ENCODE measurements at regions not wholly inside any gene's neighbourhood (a gene's known extent, or its start where the extent isn't known, plus 50 kb on each side); places are given as distances from the start of the nearest gene placed in this dataset.
A peak's percentile ranks its signal among the peaks of the same experiment; 100 is the strongest.

DNA sequence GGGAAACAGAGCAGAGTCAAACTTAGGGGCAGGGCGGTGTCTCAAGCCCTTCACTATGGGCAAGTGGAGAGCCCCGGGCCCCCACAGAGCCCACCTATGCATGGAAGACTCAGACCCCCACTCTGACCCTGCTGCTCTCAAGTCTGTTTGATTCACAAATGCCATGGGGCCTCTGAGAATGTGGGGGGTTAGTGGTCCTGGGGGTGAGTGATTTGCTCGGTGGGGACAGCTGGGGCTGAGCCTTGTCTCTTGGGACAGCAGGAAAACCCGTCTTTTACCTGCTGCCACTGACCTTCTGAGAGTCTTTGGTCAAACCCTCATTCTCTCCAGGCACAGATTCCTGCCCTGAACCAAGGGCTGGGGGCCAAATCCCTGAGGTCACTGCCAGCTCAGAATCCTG lies 201.0 kb upstream of the RTL1 start:
- Histone ChIP-seq H3K4me3 (no peak overlapping the region), H3K27ac (replicated peaks in 1 of 4) (no peak overlapping the region), H3K36me3 (no peaks in the 10 kb centered on the region), H3K9me3 (peaks cover 0 to 16% (median 9%) of the 10 kb centered on the region in 4 donors), H3K27me3 (peaks cover 0 to 19% (median 0%) of the 10 kb centered on the region in 4 donors), H3K4me1 (no peaks in the 10 kb centered on the region)
- intact Hi-C loops (cut with DNase I) = no loop called here
- peak; percentile 70 for DNase-seq (ENCODE audit: extremely low spot score)
- WGBS = 83% methylated on average over 2 of the region's 4 CpGs
- TF ChIP-seq POLR2AphosphoS5 (IDR thresholded peaks at IDR 0.05) (no peak), EP300 (IDR thresholded peaks at IDR 0.05) (no peak), CTCF (IDR thresholded peaks at IDR 0.05) (no peak), POLR2A (IDR thresholded peaks at IDR 0.05; ENCODE audit: low read depth) (no peak)

GRCh38 chr14:101105045-101105444 lies 201.5 kb upstream of the RTL1 start:
- intact Hi-C loops (cut with DNase I) = no loop called here
- TF ChIP-seq POLR2A (IDR thresholded peaks at IDR 0.05; ENCODE audit: low read depth) = no peak
- no peak for TF ChIP-seq CTCF (IDR thresholded peaks at IDR 0.05)
- no peak for TF ChIP-seq EP300 (IDR thresholded peaks at IDR 0.05)
- TF ChIP-seq POLR2AphosphoS5 (IDR thresholded peaks at IDR 0.05) = no peak
- WGBS = 92% methylated on average over 4 of the region's 4 CpGs
- Histone ChIP-seq H3K27ac (replicated peaks in 1 of 4) (no peak overlapping the region), H3K27me3 (peaks cover 0 to 19% (median 0%) of the 10 kb centered on the region in 4 donors), H3K36me3 (no peaks in the 10 kb centered on the region), H3K4me1 (no peaks in the 10 kb centered on the region), H3K9me3 (peaks cover 0 to 16% (median 7%) of the 10 kb centered on the region in 4 donors), H3K4me3 (no peak overlapping the region)
- DNase-seq (ENCODE audit: extremely low spot score) = peak; percentile 74

DNA sequence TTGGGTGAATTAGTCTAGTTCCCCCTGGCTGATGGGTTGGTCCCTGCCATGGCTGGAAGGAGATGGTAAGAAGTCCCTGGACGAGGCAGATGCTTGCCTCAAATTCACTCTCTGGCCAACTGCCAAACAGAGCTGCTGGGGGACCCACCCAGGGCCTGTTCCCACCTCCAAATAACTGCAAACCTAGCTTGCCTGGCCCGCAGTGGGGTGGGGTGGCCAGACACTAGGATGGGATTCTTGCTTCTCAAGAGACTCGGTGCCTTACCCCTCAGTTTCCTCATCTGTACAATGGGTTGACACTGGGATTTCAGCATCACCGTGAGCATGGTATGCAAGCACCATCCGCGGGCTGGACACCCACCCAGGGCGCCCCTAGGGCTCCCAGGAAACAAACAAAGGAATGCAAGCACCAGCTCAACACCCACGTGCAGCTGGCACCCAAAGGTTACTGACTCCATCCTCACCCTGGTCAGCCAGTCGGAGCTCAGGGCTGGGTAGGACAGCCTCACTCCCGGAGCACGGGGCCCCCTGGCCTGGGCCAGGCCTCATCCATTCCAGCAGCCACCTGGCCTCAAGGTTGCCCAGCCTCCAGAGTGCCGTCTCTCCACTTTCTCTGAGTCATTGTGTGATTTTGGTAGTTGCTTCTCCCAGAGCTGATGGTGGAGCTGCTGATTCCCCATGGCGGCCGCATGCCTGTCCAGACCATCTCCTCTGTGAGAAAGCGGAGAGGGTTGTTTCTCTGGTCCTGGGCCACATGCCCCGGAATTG lies 205.2 kb upstream of the RTL1 start:
- 92% methylated on average over 14 of the region's 16 CpGs for WGBS
- intact Hi-C loops (cut with DNase I) = no loop called here
- H3K36me3 ChIP-seq = no peaks in the 10 kb centered on the region
- no peak overlapping the region for H3K27ac ChIP-seq (replicated peaks in 1 of 4)
- no peak for TF ChIP-seq CTCF (IDR thresholded peaks at IDR 0.05)
- peak; percentile 81 for DNase-seq (ENCODE audit: extremely low spot score)
- no peaks in the 10 kb centered on the region for H3K4me1 ChIP-seq
- no peak overlapping the region for H3K4me3 ChIP-seq
- peaks cover 0 to 10% (median 3%) of the 10 kb centered on the region in 4 donors for H3K9me3 ChIP-seq
- peaks cover 0 to 7% (median 0%) of the 10 kb centered on the region in 4 donors for H3K27me3 ChIP-seq

DNA sequence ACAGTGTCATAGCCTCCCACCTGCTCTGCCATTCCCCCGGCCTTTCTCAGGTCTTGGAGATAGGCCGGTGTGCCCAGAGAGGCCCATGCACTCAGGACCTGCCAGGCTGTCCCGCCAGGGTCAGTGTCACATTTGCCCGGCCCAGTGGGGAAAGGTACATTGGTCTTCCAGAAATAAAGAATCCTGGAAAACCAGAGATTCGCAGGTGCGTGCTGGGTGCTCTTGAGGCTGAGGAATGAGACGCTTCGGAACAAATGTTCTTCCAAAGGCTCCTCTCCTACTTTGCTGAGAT lies 205.8 kb upstream of the RTL1 start:
- Histone ChIP-seq H3K27ac (replicated peaks in 1 of 4) (no peak overlapping the region), H3K27me3 (peaks cover 0 to 7% (median 0%) of the 10 kb centered on the region in 4 donors), H3K36me3 (no peaks in the 10 kb centered on the region), H3K9me3 (peaks cover 0 to 10% (median 3%) of the 10 kb centered on the region in 4 donors), H3K4me1 (no peaks in the 10 kb centered on the region), H3K4me3 (no peak overlapping the region)
- intact Hi-C loops (cut with DNase I) = no loop called here
- DNase-seq (ENCODE audit: extremely low spot score) = peak; percentile 66
- TF ChIP-seq EP300 (IDR thresholded peaks at IDR 0.05) (no peak), POLR2AphosphoS5 (IDR thresholded peaks at IDR 0.05) (no peak), CTCF (IDR thresholded peaks at IDR 0.05) (no peak), POLR2A (IDR thresholded peaks at IDR 0.05; ENCODE audit: low read depth) (no peak)
- WGBS = 92% methylated on average over 8 of the region's 8 CpGs
